Mammary epithelial cell (primary cell): ENCODE measurements at regions not wholly inside any gene's neighbourhood (a gene's known extent, or its start where the extent isn't known, plus 50 kb on each side); places are given as distances from the start of the nearest gene placed in this dataset.

Experiments
- CTCF ChIP-seq, 2 donors: IDR thresholded peaks in 1 of 2; conservative IDR thresholded peaks in 1 of 2; 2 replicates each; pipeline ENCODE4 v1.5.1; 2011 to 2012; ENCODE audit warnings: inconsistent platforms in 2 of 2, low read length in 2 of 2, mild to moderate bottlenecking in 2 of 2, control low read depth in 1 of 2, low read depth in 1 of 2; ENCODE audit not compliant: insufficient read depth in 1 of 2; ENCODE audit errors: extremely low read depth in 1 of 2
- EZH2 ChIP-seq: IDR thresholded peaks from 2 replicates; pipeline ENCODE4 v1.6.1; 2012; ENCODE audit warnings: low read length, inconsistent platforms, borderline replicate concordance

GRCh38 chr12:43233861-43234260 is 318.1 kb downstream of the ADAMTS20 start:
- TF ChIP-seq CTCF (conservative IDR thresholded peaks at IDR 0.05 in 1 of 2, IDR thresholded peaks at IDR 0.05 in 1 of 2; ENCODE audit: extremely low read depth in 1 of 2, insufficient read depth in 1 of 2, low read depth in 1 of 2, low read length in 2 of 2): no peak
- TF ChIP-seq EZH2: no peak
